VCaP (cell line): ENCODE measurements at regions not wholly inside any gene's neighbourhood (a gene's known extent, or its start where the extent isn't known, plus 50 kb on each side); places are given as distances from the start of the nearest gene placed in this dataset.

ENCODE experiments used
- H3K27ac ChIP-seq: fragments of 450-650 bp; 2 replicates; pipeline ENCODE4 v1.5.1; 2017
- CTCF ChIP-seq: fragments of 450-650 bp; conservative IDR thresholded peaks from 2 replicates; pipeline ENCODE4 v1.5.1; 2017; ENCODE audit warnings: mild to moderate bottlenecking, moderate library complexity

- no peak for TF ChIP-seq CTCF
- no peak overlapping the region for H3K27ac ChIP-seq
These were observed 98.0 kb upstream of the NR3C1 start for GRCh38 chr5:143501310-143502044.

DNA sequence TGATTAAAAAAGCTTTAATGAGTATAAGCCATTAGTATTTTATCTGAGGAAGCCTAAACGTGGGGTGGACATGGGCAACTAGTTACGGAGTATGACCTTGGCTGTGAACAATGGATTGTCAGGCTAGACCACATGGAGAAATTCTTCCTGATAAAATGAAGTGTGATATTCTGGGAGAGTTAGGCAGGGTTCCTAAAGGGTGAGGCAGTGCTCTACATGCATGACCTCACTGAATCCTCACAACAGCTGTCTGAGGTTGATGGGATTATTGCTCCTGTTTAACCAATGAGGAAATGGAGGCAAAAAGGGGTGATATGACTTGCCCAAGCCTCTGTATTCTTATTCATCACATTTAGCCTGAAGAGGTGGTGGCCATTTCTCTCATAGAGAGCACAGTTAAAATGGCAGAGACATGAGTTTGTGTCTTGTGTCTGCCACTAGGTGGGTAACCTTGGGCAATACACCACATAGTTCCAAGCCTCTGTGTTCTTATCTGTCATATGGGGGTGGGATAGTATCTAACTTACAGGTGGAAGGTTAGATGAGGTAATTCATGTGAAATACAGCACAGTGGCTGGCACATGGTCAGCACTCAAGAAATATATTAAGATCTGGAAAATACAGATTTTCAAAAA is 96.1 kb upstream of the NR3C1 start:
- no peak for TF ChIP-seq CTCF
- H3K27ac ChIP-seq, result no peak overlapping the region

DNA sequence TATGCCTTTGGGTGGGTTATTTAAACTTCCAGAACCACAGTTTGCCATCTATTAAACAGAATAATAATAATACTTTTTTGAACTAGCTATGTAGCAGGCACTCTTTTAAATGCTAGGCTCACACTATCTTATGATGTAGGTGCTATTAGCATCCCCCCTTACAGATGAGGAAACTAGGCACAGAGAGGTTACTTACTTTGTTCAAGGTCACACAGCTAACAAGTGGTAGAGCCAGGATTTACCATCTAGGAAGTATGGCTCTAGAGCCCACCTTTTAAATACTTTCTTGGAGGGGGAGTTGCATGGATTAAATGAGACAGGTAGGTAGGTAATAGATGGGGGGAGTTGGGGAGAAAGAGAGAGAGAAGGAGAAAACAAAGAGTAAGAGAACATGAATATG is 95.3 kb upstream of the NR3C1 start:
- no peak overlapping the region for H3K27ac ChIP-seq
- TF ChIP-seq CTCF, result no peak

DNA sequence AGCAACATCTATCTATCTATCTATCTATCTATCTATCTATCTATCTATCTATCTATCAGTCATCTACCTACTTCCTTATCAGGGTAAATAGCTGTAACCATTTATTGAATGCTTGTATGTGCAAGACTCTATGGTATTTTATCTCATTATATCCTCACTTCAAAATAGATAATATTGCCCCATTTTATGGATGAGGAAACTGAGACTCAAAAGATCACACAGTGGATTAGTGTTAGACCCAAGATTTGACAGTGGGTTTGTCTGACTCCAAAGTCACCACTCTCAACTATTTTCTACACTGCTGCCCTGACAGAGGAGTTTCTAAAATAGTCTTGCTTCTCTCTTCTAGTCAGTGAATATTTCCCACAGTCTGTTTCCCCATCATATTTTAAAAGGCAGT is 94.3 kb upstream of the NR3C1 start:
- TF ChIP-seq CTCF, result no peak
- H3K27ac ChIP-seq, result no peak overlapping the region

DNA sequence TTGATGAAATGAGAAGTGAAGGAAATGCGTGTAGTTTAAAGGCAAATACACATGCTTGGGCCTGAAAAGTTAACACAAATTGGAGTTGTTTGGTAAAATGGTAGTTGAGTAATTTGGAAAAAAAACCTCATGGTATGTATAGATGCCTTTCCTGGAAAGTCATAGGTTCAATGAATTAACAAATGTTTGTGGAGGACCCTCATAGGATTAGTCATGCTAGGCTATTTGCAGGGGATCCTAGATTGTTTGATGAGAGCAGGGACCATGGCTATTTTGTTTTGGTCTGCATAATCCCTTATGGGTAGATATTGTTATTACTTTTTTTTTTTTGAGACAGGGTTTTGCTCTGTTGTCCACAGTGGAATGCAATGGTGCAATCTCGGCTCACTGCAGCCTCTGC is 93.5 kb upstream of the NR3C1 start:
- TF ChIP-seq CTCF, result no peak
- peak overlapping the region; percentile 69 for H3K27ac ChIP-seq

DNA sequence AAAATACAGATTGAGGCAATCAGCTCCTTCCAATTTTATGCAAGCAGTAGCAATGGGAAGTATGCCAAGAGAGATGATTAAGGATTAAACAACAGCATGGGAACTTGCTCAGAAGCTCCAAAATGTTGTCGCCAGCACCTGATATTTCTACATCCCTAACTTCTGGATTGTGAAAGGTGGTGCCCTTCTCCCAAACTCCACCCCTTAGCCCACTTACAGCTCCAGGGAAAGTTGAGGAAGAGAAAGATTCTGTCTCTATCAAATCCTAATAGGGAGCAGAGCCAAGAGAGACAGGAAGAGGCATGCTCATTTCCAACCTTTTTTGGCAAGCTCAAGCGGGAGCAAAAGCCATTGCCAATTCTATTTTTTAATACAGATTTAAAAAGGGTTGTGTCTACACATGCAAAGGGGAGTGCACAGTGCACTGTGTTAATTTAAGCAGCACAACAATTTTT is 92.4 kb upstream of the NR3C1 start:
- TF ChIP-seq CTCF, result no peak
- H3K27ac ChIP-seq, result peak overlapping the region; percentile 69

GRCh38 chr5:143495110-143495509 is 91.6 kb upstream of the NR3C1 start:
- TF ChIP-seq CTCF, result no peak
- peak overlapping the region; percentile 69 for H3K27ac ChIP-seq
